HCT116 (cell line): ENCODE measurements at regions not wholly inside any gene's neighbourhood (a gene's known extent, or its start where the extent isn't known, plus 50 kb on each side); places are given as distances from the start of the nearest gene placed in this dataset.

Source experiments
- ATAC-seq: fragments of 200-7000 bp; cut with Tn5 transposase; 2 replicates; pipeline ENCODE4 v1.9.1; 2020; ENCODE audit warnings: mild to moderate bottlenecking, moderate library complexity
- BruUV-seq: library from RNA; stranded (reverse); fragments of 400-500 nt; replicated peaks from 2 replicates; lab custom pipeline; 2021; lab: Mats Ljungman, UMichigan
- CTCF ChIA-PET: fragments of 300-600 bp; sonication (Branson Sonifier 250); formaldehyde crosslinking; loops from one replicate; lab custom pipeline; 2021; ENCODE audit warnings: antibody characterized with exemption; lab: Charles Lee
- POLR2A ChIA-PET: fragments of 300-600, 350-600 bp; sonication (Branson Sonifier 250); formaldehyde crosslinking; loops from one replicate; lab custom pipeline; 2021; ENCODE audit warnings: antibody characterized with exemption; lab: Charles Lee
- RAD21 ChIA-PET, 2 experiments: fragments of 300-600 bp; sonication (Branson Sonifier 250); formaldehyde crosslinking; loops; one replicate each; lab custom pipeline; 2023; ENCODE audit warnings: low total read pairs in 2 of 2; ENCODE audit not compliant: uncharacterized antibody in 2 of 2, unreplicated experiment in 2 of 2, low non-redundant PET in 1 of 2; lab: Charles Lee
- DNase-seq: peaks from one replicate; pipeline ENCODE4 v3.0.0-alpha.2; 2010; ENCODE audit warnings: low read depth, low spot score
- H2AFZ ChIP-seq: fragments of 200-600 bp; shearing (Covaris generic), sonication (generic); 2 replicates; pipeline ENCODE4 v1.6.1; 2017; ENCODE audit warnings: low read depth, mixed run types, mixed read lengths, antibody characterized with exemption, low read length; ENCODE audit not compliant: poor library complexity, severe bottlenecking
- H3K27ac ChIP-seq: 2 replicates; pipeline ENCODE4 v1.5.1; 2012; ENCODE audit warnings: low read depth, low read length
- H3K27me3 ChIP-seq: fragments of 200-600 bp; sonication (generic); 2 replicates; pipeline ENCODE4 v1.6.1; 2016; ENCODE audit warnings: mixed run types, low read length, mixed read lengths; ENCODE audit not compliant: insufficient read depth
- H3K36me3 ChIP-seq, 2 experiments: fragments of 200-500 bp in 1 of 2; fragments of 200-600 bp in 1 of 2; sonication (Bioruptor generic) in 1 of 2; sonication (generic) in 1 of 2; 2 replicates each; pipeline versions ENCODE4 v1.5.1 to v1.6.1; 2014 to 2016; ENCODE audit warnings: low read length in 2 of 2, inconsistent platforms in 1 of 2, mixed read lengths in 1 of 2, mixed run types in 1 of 2; ENCODE audit not compliant: insufficient read depth in 2 of 2, control insufficient read depth in 1 of 2
- H3K4me1 ChIP-seq, 2 experiments: fragments of 200-600 bp in 1 of 2; sonication (generic) in 1 of 2; 2 replicates each; pipeline versions ENCODE4 v1.5.1 to v1.6.1; 2012 to 2017; ENCODE audit warnings: low read length in 2 of 2, inconsistent platforms in 1 of 2, mild to moderate bottlenecking in 1 of 2, mixed read lengths in 1 of 2, mixed run types in 1 of 2, moderate library complexity in 1 of 2; ENCODE audit not compliant: insufficient read depth in 2 of 2, control insufficient read depth in 1 of 2
- H3K4me2 ChIP-seq: fragments of 200-600 bp; sonication (generic); 2 replicates; pipeline ENCODE4 v1.6.1; 2017; ENCODE audit warnings: mixed run types, low read length, mixed read lengths
- H3K4me3 ChIP-seq, 2 experiments: fragments of 200-600 bp in 1 of 2; sonication (generic) in 1 of 2; replicated peaks in 1 of 2; 2 replicates each; pipeline ENCODE4 v1.5.1; 2011 to 2016; ENCODE audit warnings: low read length in 2 of 2, control low read depth in 1 of 2, low read depth in 1 of 2, mild to moderate bottlenecking in 1 of 2, mixed read lengths in 1 of 2, mixed run types in 1 of 2
- H3K79me2 ChIP-seq: fragments of 200-600 bp; sonication (generic); 2 replicates; pipeline ENCODE4 v1.6.1; 2017; ENCODE audit warnings: mild to moderate bottlenecking, mixed run types, low read length, moderate library complexity, mixed read lengths; ENCODE audit not compliant: insufficient read depth
- H3K9ac ChIP-seq: fragments of 200-600 bp; sonication (generic); 2 replicates; pipeline ENCODE4 v1.6.1; 2016; ENCODE audit warnings: low read length, mixed read lengths
- H3K9me2 ChIP-seq: fragments of 200-600 bp; sonication (generic), shearing (Covaris generic); 2 replicates; pipeline ENCODE4 v1.6.1; 2017; ENCODE audit warnings: mixed run types, mild to moderate bottlenecking, moderate library complexity; ENCODE audit not compliant: insufficient read depth
- H3K9me3 ChIP-seq, 2 experiments: fragments of 200-500 bp in 1 of 2; fragments of 200-600 bp in 1 of 2; sonication (Bioruptor generic) in 1 of 2; sonication (generic) in 1 of 2; 2 replicates each; pipeline ENCODE4 v1.6.1; 2014 to 2017; ENCODE audit warnings: low read length in 2 of 2, mixed read lengths in 2 of 2, inconsistent platforms in 1 of 2, low read depth in 1 of 2, mild to moderate bottlenecking in 1 of 2, mixed run types in 1 of 2, moderate library complexity in 1 of 2; ENCODE audit not compliant: control insufficient read depth in 1 of 2, insufficient read depth in 1 of 2
- H4K20me1 ChIP-seq: fragments of 200-600 bp; sonication (generic), shearing (Covaris generic); 2 replicates; pipeline ENCODE4 v1.6.1; 2017; ENCODE audit warnings: mixed run types, mild to moderate bottlenecking, moderate library complexity; ENCODE audit not compliant: insufficient read depth
- ATF3 ChIP-seq: IDR thresholded peaks from 2 replicates; pipeline ENCODE4 v1.6.1; 2012
- CEBPB ChIP-seq: IDR thresholded peaks from 2 replicates; pipeline ENCODE4 v1.6.1; 2012; ENCODE audit warnings: low read depth
- EZH2phosphoT487 ChIP-seq: fragments of 200-600 bp; IDR thresholded peaks from 2 replicates; pipeline ENCODE4 v1.6.1; 2018; ENCODE audit warnings: antibody characterized with exemption, borderline replicate concordance
- FOSL1 ChIP-seq: IDR thresholded peaks from 2 replicates; pipeline ENCODE4 v1.6.1; 2012; ENCODE audit warnings: low read depth
- POLR2A ChIP-seq: IDR thresholded peaks from 2 replicates; pipeline ENCODE4 v1.7.0; 2011; ENCODE audit warnings: borderline replicate concordance; ENCODE audit not compliant: insufficient read depth, insufficient read length; ENCODE audit errors: extremely low read depth
- POLR2AphosphoS5 ChIP-seq: IDR thresholded peaks from 2 replicates; pipeline ENCODE4 v1.6.1; 2011; ENCODE audit warnings: mild to moderate bottlenecking, low read depth, low read length, moderate library complexity
- RAD21 ChIP-seq: IDR thresholded peaks from 2 replicates; pipeline ENCODE4 v1.6.1; 2012; ENCODE audit warnings: low read depth, mild to moderate bottlenecking
- SIN3A ChIP-seq: IDR thresholded peaks from 2 replicates; pipeline ENCODE4 v1.6.1; 2012; ENCODE audit warnings: low read depth
- SRF ChIP-seq: IDR thresholded peaks from 2 replicates; pipeline ENCODE4 v1.6.1; 2012; ENCODE audit warnings: low read depth
- YY1 ChIP-seq: IDR thresholded peaks from 2 replicates; pipeline ENCODE4 v1.6.1; 2011; ENCODE audit warnings: low read length, low read depth, moderate library complexity, mild to moderate bottlenecking; ENCODE audit not compliant: insufficient replicate concordance; ENCODE audit errors: extremely low read depth
- ZBTB33 ChIP-seq: IDR thresholded peaks from 2 replicates; pipeline ENCODE4 v1.6.1; 2011; ENCODE audit warnings: mild to moderate bottlenecking, low read length, moderate library complexity; ENCODE audit not compliant: insufficient replicate concordance; ENCODE audit errors: extremely low read depth
- intact Hi-C: fragments of 100-400 bp; cut with micrococcal nuclease; formaldehyde crosslinking; loops from 2 replicates; pipeline ENCODE4 v1.10.0; 2022

- Histone ChIP-seq H3K9ac (no peak overlapping the region), H3K4me2 (no peak overlapping the region), H3K9me2 (no peaks in the 10 kb centered on the region), H3K79me2 (no peaks in the 10 kb centered on the region), H3K27ac (no peak overlapping the region), H3K27me3 (no peaks in the 10 kb centered on the region), H3K4me1 (no peaks in the 10 kb centered on the region), H2AFZ (no peak overlapping the region), H4K20me1 (no peaks in the 10 kb centered on the region), H3K9me3 (no peaks in the 10 kb centered on the region), H3K4me3 (no peak overlapping the region), H3K36me3 (no peaks in the 10 kb centered on the region)
- no peak for TF ChIP-seq YY1
- no peak for TF ChIP-seq EZH2phosphoT487
- TF ChIP-seq POLR2A, result no peak
- TF ChIP-seq POLR2AphosphoS5, result no peak
- TF ChIP-seq ATF3, result no peak
- TF ChIP-seq ZBTB33, result no peak
- TF ChIP-seq CEBPB, result no peak
- TF ChIP-seq SIN3A, result no peak
- no peak for TF ChIP-seq FOSL1
- TF ChIP-seq SRF, result no peak
- TF ChIP-seq RAD21, result no peak
- BruUV-seq, result no TSS peak
- RAD21 ChIA-PET, result no interaction called here
- DNase-seq (no peak), ATAC-seq (no peak)
- POLR2A ChIA-PET, result no interaction called here
- intact Hi-C loops, result no loop called here
- CTCF ChIA-PET, result no interaction called here
Measured at GRCh38 chr14:80383223-80383622, 171.9 kb upstream of the DIO2 start.
